ENCODE measurements at regions not wholly inside any gene's neighbourhood (a gene's known extent, or its start where the extent isn't known, plus 50 kb on each side); places are given as distances from the start of the nearest gene placed in this dataset.
"Not testable (repeated sequence)": the region's sequence is repeated elsewhere in the genome, so short reads cannot be mapped to it uniquely, and the experiment has no call there.

GRCh38 chr18:4781873-4782272, 326.8 kb upstream of the DLGAP1 start:
- Histone ChIP-seq H3K9ac (ENCODE audit: low read length) (no peak overlapping the region), H3K36me3 (ENCODE audit: control insufficient read depth, insufficient read depth, low read length) (no peaks in the 10 kb centered on the region), H3K4me1 (ENCODE audit: control insufficient read depth, insufficient read depth, low read length) (no peaks in the 10 kb centered on the region), H3K9me3 (ENCODE audit: control insufficient read depth, insufficient read depth, low read depth, low read length) (peaks cover 20% of the 10 kb centered on the region), H3K4me3 (ENCODE audit: low read depth, low read length) (no peak overlapping the region), H3K27me3 (ENCODE audit: control insufficient read depth, insufficient read depth, low read length) (no peaks in the 10 kb centered on the region), H3K27ac (ENCODE audit: low read depth, low read length) (no peak overlapping the region)

GRCh38 chr18:4765401-4765800, 310.3 kb upstream of the DLGAP1 start:
- Histone ChIP-seq H3K4me1 (ENCODE audit: control insufficient read depth, insufficient read depth, low read length) (no peaks in the 10 kb centered on the region), H3K4me3 (ENCODE audit: low read depth, low read length) (no peak overlapping the region), H3K27ac (ENCODE audit: low read depth, low read length) (no peak overlapping the region), H3K9me3 (ENCODE audit: control insufficient read depth, insufficient read depth, low read depth, low read length) (no peaks in the 10 kb centered on the region), H3K9ac (ENCODE audit: low read length) (no peak overlapping the region), H3K36me3 (ENCODE audit: control insufficient read depth, insufficient read depth, low read length) (no peaks in the 10 kb centered on the region), H3K27me3 (ENCODE audit: control insufficient read depth, insufficient read depth, low read length) (no peaks in the 10 kb centered on the region)

- Histone ChIP-seq H3K9ac (ENCODE audit: low read length) (no peak overlapping the region), H3K27ac (ENCODE audit: low read depth, low read length) (no peak overlapping the region), H3K9me3 (ENCODE audit: control insufficient read depth, insufficient read depth, low read depth, low read length) (no peaks in the 10 kb centered on the region), H3K27me3 (ENCODE audit: control insufficient read depth, insufficient read depth, low read length) (no peaks in the 10 kb centered on the region), H3K36me3 (ENCODE audit: control insufficient read depth, insufficient read depth, low read length) (no peaks in the 10 kb centered on the region), H3K4me3 (ENCODE audit: low read depth, low read length) (no peak overlapping the region), H3K4me1 (ENCODE audit: control insufficient read depth, insufficient read depth, low read length) (no peaks in the 10 kb centered on the region)
Measured at GRCh38 chr18:4762330-4762729, 307.2 kb upstream of the DLGAP1 start.

GRCh38 chr18:4758980-4759379, 303.9 kb upstream of the DLGAP1 start:
- Histone ChIP-seq H3K4me3 (ENCODE audit: low read depth, low read length) (no peak overlapping the region), H3K27ac (ENCODE audit: low read depth, low read length) (no peak overlapping the region), H3K36me3 (ENCODE audit: control insufficient read depth, insufficient read depth, low read length) (no peaks in the 10 kb centered on the region), H3K9ac (ENCODE audit: low read length) (no peak overlapping the region), H3K4me1 (ENCODE audit: control insufficient read depth, insufficient read depth, low read length) (no peaks in the 10 kb centered on the region), H3K27me3 (ENCODE audit: control insufficient read depth, insufficient read depth, low read length) (no peaks in the 10 kb centered on the region), H3K9me3 (ENCODE audit: control insufficient read depth, insufficient read depth, low read depth, low read length) (no peaks in the 10 kb centered on the region)

- 0 out of 2 replicates have a peak, but pooled peaks cover 4% of the 10 kb centered on the region for H3K9me3 ChIP-seq (ENCODE audit: control insufficient read depth, insufficient read depth, low read depth, low read length)
- H3K27ac ChIP-seq (ENCODE audit: low read depth, low read length), result no peak overlapping the region
- no peaks in the 10 kb centered on the region for H3K36me3 ChIP-seq (ENCODE audit: control insufficient read depth, insufficient read depth, low read length)
- H3K27me3 ChIP-seq (ENCODE audit: control insufficient read depth, insufficient read depth, low read length), result no peaks in the 10 kb centered on the region
- H3K4me1 ChIP-seq (ENCODE audit: control insufficient read depth, insufficient read depth, low read length), result no peaks in the 10 kb centered on the region
- H3K9ac ChIP-seq (ENCODE audit: low read length), result no peak overlapping the region
- H3K4me3 ChIP-seq (ENCODE audit: low read depth, low read length), result no peak overlapping the region
Measured at GRCh38 chr18:4755848-4756247, 300.7 kb upstream of the DLGAP1 start.

- H3K9ac ChIP-seq (ENCODE audit: low read length); H3K4me3 ChIP-seq (ENCODE audit: low read depth, low read length); H3K4me1 ChIP-seq (ENCODE audit: control insufficient read depth, insufficient read depth, low read length); H3K27ac ChIP-seq (ENCODE audit: low read depth, low read length); H3K36me3 ChIP-seq (ENCODE audit: control insufficient read depth, insufficient read depth, low read length); H3K9me3 ChIP-seq (ENCODE audit: control insufficient read depth, insufficient read depth, low read depth, low read length); H3K27me3 ChIP-seq (ENCODE audit: control insufficient read depth, insufficient read depth, low read length): not testable (repeated sequence)
Measured at GRCh38 chr18:4753151-4753550, 298.0 kb upstream of the DLGAP1 start.

GRCh38 chr18:4751523-4751922, 296.4 kb upstream of the DLGAP1 start:
- H3K36me3 ChIP-seq (ENCODE audit: control insufficient read depth, insufficient read depth, low read length), result no peaks in the 10 kb centered on the region
- peaks cover 5% of the 10 kb centered on the region; the same call in 1 of the 2 replicates for H3K9me3 ChIP-seq (ENCODE audit: control insufficient read depth, insufficient read depth, low read depth, low read length)
- no peak overlapping the region for H3K4me3 ChIP-seq (ENCODE audit: low read depth, low read length)
- H3K4me1 ChIP-seq (ENCODE audit: control insufficient read depth, insufficient read depth, low read length), result no peaks in the 10 kb centered on the region
- no peaks in the 10 kb centered on the region for H3K27me3 ChIP-seq (ENCODE audit: control insufficient read depth, insufficient read depth, low read length)
- no peak overlapping the region for H3K9ac ChIP-seq (ENCODE audit: low read length)
- H3K27ac ChIP-seq (ENCODE audit: low read depth, low read length), result no peak overlapping the region

GRCh38 chr18:4750393-4751346, 295.6 kb upstream of the DLGAP1 start:
- no peaks in the 10 kb centered on the region for H3K27me3 ChIP-seq (ENCODE audit: control insufficient read depth, insufficient read depth, low read length)
- H3K9me3 ChIP-seq (ENCODE audit: control insufficient read depth, insufficient read depth, low read depth, low read length), result peaks cover 12% of the 10 kb centered on the region; the same call in 1 of the 2 replicates
- H3K4me1 ChIP-seq (ENCODE audit: control insufficient read depth, insufficient read depth, low read length), result no peaks in the 10 kb centered on the region
- no peak overlapping the region for H3K4me3 ChIP-seq (ENCODE audit: low read depth, low read length)
- no peaks in the 10 kb centered on the region for H3K36me3 ChIP-seq (ENCODE audit: control insufficient read depth, insufficient read depth, low read length)
- no peak overlapping the region for H3K27ac ChIP-seq (ENCODE audit: low read depth, low read length)
- H3K9ac ChIP-seq (ENCODE audit: low read length), result no peak overlapping the region

GRCh38 chr18:4748975-4749374, 293.9 kb upstream of the DLGAP1 start:
- no peak overlapping the region for H3K9ac ChIP-seq (ENCODE audit: low read length)
- no peak overlapping the region for H3K4me3 ChIP-seq (ENCODE audit: low read depth, low read length)
- H3K27ac ChIP-seq (ENCODE audit: low read depth, low read length), result no peak overlapping the region
- H3K9me3 ChIP-seq (ENCODE audit: control insufficient read depth, insufficient read depth, low read depth, low read length), result peaks cover 18% of the 10 kb centered on the region; the same call in 1 of the 2 replicates
- no peaks in the 10 kb centered on the region for H3K36me3 ChIP-seq (ENCODE audit: control insufficient read depth, insufficient read depth, low read length)
- no peaks in the 10 kb centered on the region for H3K27me3 ChIP-seq (ENCODE audit: control insufficient read depth, insufficient read depth, low read length)
- H3K4me1 ChIP-seq (ENCODE audit: control insufficient read depth, insufficient read depth, low read length), result no peaks in the 10 kb centered on the region

- Histone ChIP-seq H3K9ac (ENCODE audit: low read length) (no peak overlapping the region), H3K27ac (ENCODE audit: low read depth, low read length) (no peak overlapping the region), H3K9me3 (ENCODE audit: control insufficient read depth, insufficient read depth, low read depth, low read length) (no peaks in the 10 kb centered on the region), H3K4me1 (ENCODE audit: control insufficient read depth, insufficient read depth, low read length) (no peaks in the 10 kb centered on the region), H3K4me3 (ENCODE audit: low read depth, low read length) (no peak overlapping the region), H3K27me3 (ENCODE audit: control insufficient read depth, insufficient read depth, low read length) (no peaks in the 10 kb centered on the region), H3K36me3 (ENCODE audit: control insufficient read depth, insufficient read depth, low read length) (no peaks in the 10 kb centered on the region)
Measured at GRCh38 chr18:4734903-4735302, 279.8 kb upstream of the DLGAP1 start.

GRCh38 chr18:4734021-4734420, 278.9 kb upstream of the DLGAP1 start:
- no peaks in the 10 kb centered on the region for H3K36me3 ChIP-seq (ENCODE audit: control insufficient read depth, insufficient read depth, low read length)
- no peak overlapping the region for H3K9ac ChIP-seq (ENCODE audit: low read length)
- no peaks in the 10 kb centered on the region for H3K27me3 ChIP-seq (ENCODE audit: control insufficient read depth, insufficient read depth, low read length)
- no peaks in the 10 kb centered on the region for H3K9me3 ChIP-seq (ENCODE audit: control insufficient read depth, insufficient read depth, low read depth, low read length)
- H3K4me3 ChIP-seq (ENCODE audit: low read depth, low read length), result no peak overlapping the region
- no peak overlapping the region for H3K27ac ChIP-seq (ENCODE audit: low read depth, low read length)
- no peaks in the 10 kb centered on the region for H3K4me1 ChIP-seq (ENCODE audit: control insufficient read depth, insufficient read depth, low read length)
